Heart left ventricle (tissue), 16 donors: ENCODE measurements at regions not wholly inside any gene's neighbourhood (a gene's known extent, or its start where the extent isn't known, plus 50 kb on each side); places are given as distances from the start of the nearest gene placed in this dataset.

Experiments used
- ATAC-seq, 4 donors: fragments of 200-7000 bp; cut with Tn5 transposase; one replicate each; pipeline ENCODE4 v1.9.1; 2020 to 2022; ENCODE audit warnings: moderate library complexity in 4 of 4, mild to moderate bottlenecking in 3 of 4, moderate number of reproducible peaks in 1 of 4
- DNase-seq, 5 donors: peaks; one replicate each; pipeline ENCODE4 v3.0.0-alpha.2; 2020
- H3K27ac ChIP-seq, 12 donors: fragments of 200-600 bp; sonication (generic) in 4 of 12; one replicate each; pipeline versions ENCODE4 v1.5.0 to v1.8.0; 2016 to 2022; ENCODE audit warnings: mild to moderate bottlenecking in 2 of 12
- H3K27me3 ChIP-seq, 9 donors: fragments of 200-600 bp; sonication (generic) in 2 of 9; one replicate each; pipeline versions ENCODE4 v1.5.1 to v1.8.0; 2016 to 2022; ENCODE audit warnings: mild to moderate bottlenecking in 3 of 9
- H3K36me3 ChIP-seq, 9 donors: fragments of 200-600 bp; sonication (generic) in 2 of 9; one replicate each; pipeline versions ENCODE4 v1.5.0 to v1.8.0; 2018 to 2022; ENCODE audit warnings: mild to moderate bottlenecking in 2 of 9
- H3K4me1 ChIP-seq, 12 donors: fragments of 200-600 bp; sonication (generic) in 4 of 12; one replicate each; pipeline versions ENCODE4 v1.5.0 to v1.8.0; 2016 to 2022; ENCODE audit warnings: mild to moderate bottlenecking in 3 of 12
- H3K4me3 ChIP-seq, 12 donors: fragments of 200-600 bp; sonication (generic) in 4 of 12; one replicate each; pipeline versions ENCODE4 v1.5.0 to v1.8.0; 2017 to 2022; ENCODE audit warnings: mild to moderate bottlenecking in 9 of 12, moderate library complexity in 4 of 12
- H3K9me3 ChIP-seq, 12 donors: fragments of 200-600 bp; sonication (generic) in 4 of 12; one replicate each; pipeline versions ENCODE4 v1.5.0 to v1.8.0; 2016 to 2022; ENCODE audit warnings: mild to moderate bottlenecking in 1 of 12
- POLR2A ChIP-seq, 2 donors: fragments of 450-650 bp; IDR thresholded peaks; one replicate each; pipeline ENCODE4 v1.6.1; 2017; ENCODE audit warnings: antibody characterized with exemption in 2 of 2, mild to moderate bottlenecking in 2 of 2, moderate library complexity in 2 of 2
- WGBS, 4 donors: extraction: QIAGEN DNeasy Blood & Tissue Kit in 2 of 4; methylation state at CpG; one replicate each; pipeline versions ENCODE4 v1.1.5 to v1.1.7; 2013 to 2018; 5-methylcytosine and 5-hydroxymethylcytosine counted together
- intact Hi-C, 10 donors: fragments of 100-400 bp; cut with DNase I; formaldehyde crosslinking; loops; one replicate each; pipeline versions ENCODE4 v1.11.1 to v1.14.2; 2022
- TF ChIP-seq, protein P1 (sequence below), 12 donors: fragments of 200-600 bp; sonication (generic) in 4 of 12; IDR thresholded peaks; one replicate each; pipeline versions ENCODE4 v1.5.0 to v1.8.0; 2018 to 2022; ENCODE audit warnings: antibody characterized with exemption in 12 of 12, mild to moderate bottlenecking in 5 of 12
- donor health status: ischemic (EF 13 %, LVEDD 7.1; RV severe dilation, severe dysfunction).
- donor health status: healthy with polysubstance abuse.
- donor health status: DM: no; HTN: yes; CAD: no.
- donor health status: DM: no; HTN: no; CAD: no.
- donor health status: ischemic (EF 25% LVEDD 6.9; RV normal size, moderate dysfunction).
- donor health status: ischemic (EF 25% LVEDD 5.7; RV mildly dilated, moderate dysfunction).
- donor health status: healthy.
- donor health status: DM: yes; HTN: yes; CAD: no.
- donor health status: ischemic (EF 35%, LVEDD 5.7; RV mildly dilated, moderate dysfunction).
- donor health status: nonischemic (EF 11% LVEDD 7.7; RV severe dilation, severe dysfunction).
- donor health status: DM: yes; HTN: yes; CAD: no.
- donor health status: PGD.
- donor health status: ischemic (EF 29% LVEDD 5.4; RV normal size, mild dysfunction).
- donor health status: nonischemic (EF 23%, LVEDD 6.1; RV moderate dilation, normal function).

DNA sequence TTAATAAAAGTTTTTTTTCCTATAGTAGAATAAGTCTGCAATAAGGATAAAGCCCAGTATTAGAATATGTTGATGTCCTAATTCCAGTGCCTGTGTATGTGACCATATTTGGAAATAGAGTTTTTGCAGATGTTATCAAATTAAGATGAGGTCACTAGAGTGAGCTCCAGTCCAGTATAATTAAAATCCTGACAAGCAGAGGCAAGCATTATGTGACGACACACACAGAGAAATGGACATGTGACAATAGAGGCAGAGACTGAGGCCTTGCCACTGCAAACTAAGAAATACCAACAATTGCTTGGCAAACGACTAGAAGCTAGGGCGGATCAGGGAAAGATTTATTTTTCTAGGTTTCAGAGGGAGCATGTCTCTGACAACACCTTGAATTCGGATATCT is 216.4 kb upstream of the CYLC2 start:
- no peak overlapping the region for H3K27ac ChIP-seq
- no peak for ATAC-seq
- no peaks in the 10 kb centered on the region for H3K9me3 ChIP-seq
- no peak overlapping the region for H3K4me3 ChIP-seq
- H3K4me1 ChIP-seq = peaks cover 0 to 4% (median 0%) of the 10 kb centered on the region in 12 donors
- WGBS, 4 donors = 54 to 57% (median 56%) methylated on average over 4 of the region's 4 CpGs
- no peaks in the 10 kb centered on the region for H3K27me3 ChIP-seq
- H3K36me3 ChIP-seq = no peaks in the 10 kb centered on the region
- no peak for TF ChIP-seq POLR2A (IDR thresholded peaks at IDR 0.05)
- TF ChIP-seq, protein P1, sequence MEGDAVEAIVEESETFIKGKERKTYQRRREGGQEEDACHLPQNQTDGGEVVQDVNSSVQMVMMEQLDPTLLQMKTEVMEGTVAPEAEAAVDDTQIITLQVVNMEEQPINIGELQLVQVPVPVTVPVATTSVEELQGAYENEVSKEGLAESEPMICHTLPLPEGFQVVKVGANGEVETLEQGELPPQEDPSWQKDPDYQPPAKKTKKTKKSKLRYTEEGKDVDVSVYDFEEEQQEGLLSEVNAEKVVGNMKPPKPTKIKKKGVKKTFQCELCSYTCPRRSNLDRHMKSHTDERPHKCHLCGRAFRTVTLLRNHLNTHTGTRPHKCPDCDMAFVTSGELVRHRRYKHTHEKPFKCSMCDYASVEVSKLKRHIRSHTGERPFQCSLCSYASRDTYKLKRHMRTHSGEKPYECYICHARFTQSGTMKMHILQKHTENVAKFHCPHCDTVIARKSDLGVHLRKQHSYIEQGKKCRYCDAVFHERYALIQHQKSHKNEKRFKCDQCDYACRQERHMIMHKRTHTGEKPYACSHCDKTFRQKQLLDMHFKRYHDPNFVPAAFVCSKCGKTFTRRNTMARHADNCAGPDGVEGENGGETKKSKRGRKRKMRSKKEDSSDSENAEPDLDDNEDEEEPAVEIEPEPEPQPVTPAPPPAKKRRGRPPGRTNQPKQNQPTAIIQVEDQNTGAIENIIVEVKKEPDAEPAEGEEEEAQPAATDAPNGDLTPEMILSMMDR (IDR thresholded peaks at IDR 0.05) = no peak
- DNase-seq = no peak
- intact Hi-C loops = no loop called here

DNA sequence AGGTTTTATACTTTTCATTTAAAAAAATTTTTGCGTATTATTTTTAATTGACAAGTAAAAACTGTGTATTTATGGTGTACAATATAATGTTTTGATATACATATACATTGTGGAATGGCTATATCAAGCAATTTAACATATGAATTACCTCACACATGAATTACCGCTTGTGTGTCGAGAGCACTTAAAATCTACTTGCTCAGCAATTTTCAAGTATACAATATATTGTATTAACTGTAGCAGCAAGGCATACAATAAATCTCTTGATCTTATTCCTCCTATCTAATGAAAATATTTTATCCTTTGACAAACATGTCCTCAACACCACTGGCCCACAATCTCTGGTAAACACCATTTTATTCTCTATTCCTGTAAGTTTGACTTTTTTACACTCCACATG is 224.4 kb upstream of the CYLC2 start:
- WGBS, 4 donors = 90 to 95% (median 93%) methylated on average over 3 of the region's 3 CpGs
- DNase-seq (no peak), ATAC-seq (no peak)
- Histone ChIP-seq H3K9me3 (no peaks in the 10 kb centered on the region), H3K4me3 (no peak overlapping the region), H3K27ac (no peak overlapping the region), H3K36me3 (no peaks in the 10 kb centered on the region), H3K4me1 (no peaks in the 10 kb centered on the region), H3K27me3 (no peaks in the 10 kb centered on the region)
- intact Hi-C loops = no loop called here
- no peak for TF ChIP-seq POLR2A (IDR thresholded peaks at IDR 0.05)
- TF ChIP-seq, protein P1 (IDR thresholded peaks at IDR 0.05) = no peak

DNA sequence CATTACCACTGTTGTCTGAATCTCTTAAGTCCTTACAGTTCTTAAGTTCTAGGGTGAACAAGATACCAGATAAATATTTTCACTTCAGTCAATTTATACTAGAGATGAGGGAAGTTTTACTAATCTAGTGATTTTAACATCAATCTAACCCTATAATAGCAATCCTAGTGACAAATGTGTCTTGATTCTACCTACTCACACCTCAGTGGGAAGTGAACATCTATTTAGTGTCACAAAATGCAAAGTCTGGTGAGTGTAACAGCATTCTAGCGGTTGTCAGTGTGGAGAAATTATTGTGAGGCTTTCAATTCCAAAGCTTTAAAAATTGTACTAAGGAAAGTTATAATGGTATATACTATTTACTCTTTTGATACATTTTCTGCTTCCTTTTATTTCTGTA is 225.8 kb upstream of the CYLC2 start:
- WGBS, 4 donors = 81 to 86% (median 85%) methylated on average over 1 of the region's 1 CpG
- no peak for ATAC-seq
- TF ChIP-seq, protein P1 (IDR thresholded peaks at IDR 0.05) = no peak
- no peak for TF ChIP-seq POLR2A (IDR thresholded peaks at IDR 0.05)
- Histone ChIP-seq H3K27ac (no peak overlapping the region), H3K9me3 (no peaks in the 10 kb centered on the region), H3K4me3 (no peak overlapping the region), H3K36me3 (no peaks in the 10 kb centered on the region), H3K4me1 (no peaks in the 10 kb centered on the region), H3K27me3 (no peaks in the 10 kb centered on the region)
- intact Hi-C loops = no loop called here
- DNase-seq = no peak

DNA sequence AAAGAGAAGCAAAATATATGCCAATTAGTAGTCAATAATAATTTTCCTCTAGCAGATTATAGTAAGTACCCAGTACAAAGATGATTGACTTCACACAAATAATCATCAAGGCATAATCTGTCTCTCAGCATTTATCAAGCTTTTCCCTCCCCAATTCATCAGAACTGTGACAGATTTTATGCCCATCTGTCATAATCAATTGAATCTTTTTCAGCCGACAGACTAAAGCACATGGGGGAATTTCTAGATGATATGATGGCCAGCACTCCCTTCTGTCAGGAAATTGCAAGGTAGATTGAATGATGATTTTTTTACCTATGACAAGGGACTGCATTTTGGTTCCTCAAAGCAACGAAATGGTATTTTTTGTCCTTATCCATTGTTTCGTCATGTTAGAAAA is 227.1 kb upstream of the CYLC2 start:
- WGBS, 4 donors = 79 to 84% (median 81%) methylated on average over 3 of the region's 3 CpGs
- Histone ChIP-seq H3K9me3 (peaks cover 0 to 2% (median 0%) of the 10 kb centered on the region in 12 donors), H3K27me3 (no peaks in the 10 kb centered on the region), H3K4me3 (no peak overlapping the region), H3K36me3 (no peaks in the 10 kb centered on the region), H3K4me1 (no peaks in the 10 kb centered on the region), H3K27ac (no peak overlapping the region)
- intact Hi-C loops = no loop called here
- no peak for TF ChIP-seq POLR2A (IDR thresholded peaks at IDR 0.05)
- TF ChIP-seq, protein P1 (IDR thresholded peaks at IDR 0.05) = no peak
- DNase-seq = no peak
- ATAC-seq = no peak
